HFFc6 (cell line): ENCODE measurements at regions not wholly inside any gene's neighbourhood (a gene's known extent, or its start where the extent isn't known, plus 50 kb on each side); places are given as distances from the start of the nearest gene placed in this dataset.

Experiments
- DNase-seq: peaks from one replicate; pipeline ENCODE4 v3.0.0-alpha.2; 2018
- H3K27ac Mint-ChIP-seq: 2 replicates; pipeline ENCODE4 v1.8.0; 2020; ENCODE audit warnings: mild to moderate bottlenecking, mixed read lengths
- H3K27me3 Mint-ChIP-seq: 2 replicates; pipeline ENCODE4 v1.8.0; 2021; ENCODE audit warnings: mild to moderate bottlenecking, moderate library complexity, mixed read lengths; ENCODE audit not compliant: insufficient read depth
- H3K36me3 Mint-ChIP-seq: 2 replicates; pipeline ENCODE4 v1.8.0; 2021; ENCODE audit warnings: low read depth, mixed read lengths
- H3K4me1 Mint-ChIP-seq: 2 replicates; pipeline ENCODE4 v1.8.0; 2020; ENCODE audit warnings: low read depth, mixed read lengths
- H3K4me3 Mint-ChIP-seq: 2 replicates; pipeline ENCODE4 v1.8.0; 2020; ENCODE audit warnings: mild to moderate bottlenecking, moderate library complexity, mixed read lengths
- H3K9me3 Mint-ChIP-seq: 2 replicates; pipeline ENCODE4 v1.8.0; 2020; ENCODE audit warnings: mild to moderate bottlenecking, mixed read lengths
- CTCF ChIP-seq: fragments of 200-600 bp; sonication (generic); IDR thresholded peaks from 2 replicates; pipeline ENCODE4 v1.5.0; 2021; ENCODE audit warnings: antibody characterized with exemption, mild to moderate bottlenecking

GRCh38 chr6:163820171-163820570, 405.7 kb downstream of the QKI start:
- no peak for TF ChIP-seq CTCF
- Mint-ChIP-seq H3K36me3 (peaks cover 5% of the 10 kb centered on the region; the same call in 1 of the 2 replicates), H3K27me3 (peaks cover 4% of the 10 kb centered on the region; the same call in 1 of the 2 replicates), H3K27ac (no peak overlapping the region), H3K9me3 (peaks cover 15% of the 10 kb centered on the region; the same call in 1 of the 2 replicates), H3K4me1 (peaks cover 11% of the 10 kb centered on the region), H3K4me3 (no peak overlapping the region)
- no peak for DNase-seq

GRCh38 chr6:163818719-163819118, 404.2 kb downstream of the QKI start:
- Mint-ChIP-seq H3K36me3 (peaks cover 5% of the 10 kb centered on the region; the same call in 1 of the 2 replicates), H3K4me3 (no peak overlapping the region), H3K27ac (no peak overlapping the region), H3K4me1 (peaks cover 26% of the 10 kb centered on the region), H3K9me3 (peaks cover 15% of the 10 kb centered on the region; the same call in 1 of the 2 replicates), H3K27me3 (peaks cover 4% of the 10 kb centered on the region; the same call in 1 of the 2 replicates)
- no peak for TF ChIP-seq CTCF
- no peak for DNase-seq

GRCh38 chr6:163816441-163816840, 401.9 kb downstream of the QKI start:
- TF ChIP-seq CTCF: no peak
- Mint-ChIP-seq H3K4me3 (no peak overlapping the region), H3K4me1 (peaks cover 26% of the 10 kb centered on the region), H3K36me3 (peaks cover 5% of the 10 kb centered on the region; the same call in 1 of the 2 replicates), H3K27ac (no peak overlapping the region), H3K27me3 (peaks cover 2% of the 10 kb centered on the region; the same call in 1 of the 2 replicates), H3K9me3 (peaks cover 15% of the 10 kb centered on the region; the same call in 1 of the 2 replicates)
- DNase-seq: no peak

GRCh38 chr6:163815796-163816195, 401.3 kb downstream of the QKI start:
- peaks cover 26% of the 10 kb centered on the region for H3K4me1 Mint-ChIP-seq

GRCh38 chr6:163814494-163815364, 400.2 kb downstream of the QKI start:
- H3K4me3 Mint-ChIP-seq: peak overlapping the region; percentile 49
- peak; percentile 87 for DNase-seq
- TF ChIP-seq CTCF: peak; percentile 56
- H3K36me3 Mint-ChIP-seq: no peaks in the 10 kb centered on the region; the same call in 1 of the 2 replicates
- peaks cover 26% of the 10 kb centered on the region for H3K4me1 Mint-ChIP-seq
- no peaks in the 10 kb centered on the region; the same call in 1 of the 2 replicates for H3K27me3 Mint-ChIP-seq
- peak overlapping the region; percentile 73 for H3K27ac Mint-ChIP-seq
- peaks cover 5% of the 10 kb centered on the region; the same call in 1 of the 2 replicates for H3K9me3 Mint-ChIP-seq

More at GRCh38 chr6:163815796-163816195, 401.3 kb downstream of the QKI start:
- Mint-ChIP-seq H3K27me3 (no peaks in the 10 kb centered on the region; the same call in 1 of the 2 replicates), H3K9me3 (peaks cover 15% of the 10 kb centered on the region; the same call in 1 of the 2 replicates), H3K36me3 (peaks cover 5% of the 10 kb centered on the region; the same call in 1 of the 2 replicates), H3K4me3 (no peak overlapping the region), H3K27ac (no peak overlapping the region)
- DNase-seq: no peak
- TF ChIP-seq CTCF: no peak
